ENCODE measurements at regions not wholly inside any gene's neighbourhood (a gene's known extent, or its start where the extent isn't known, plus 50 kb on each side); places are given as distances from the start of the nearest gene placed in this dataset.

GRCh38 chr7:131909151-131909768 is 352.8 kb upstream of the PODXL start:
- peak overlapping the region; percentile 65 for H3K4me3 Mint-ChIP-seq (ENCODE audit: unreplicated experiment)
- H3K36me3 Mint-ChIP-seq (ENCODE audit: low read depth, unreplicated experiment): peaks cover 1% of the 10 kb centered on the region
- H2AFZ ChIP-seq (ENCODE audit: low read depth, low read length): peak overlapping the region; percentile 56
- H4K20me1 ChIP-seq (ENCODE audit: insufficient read depth, low read length): no peaks in the 10 kb centered on the region
- H3K9me3 ChIP-seq (ENCODE audit: insufficient read depth, low read depth, low read length): no peaks in the 10 kb centered on the region
- peak overlapping the region; percentile 77 for H3K4me2 ChIP-seq (ENCODE audit: low read length)
- no peaks in the 10 kb centered on the region for H3K79me2 ChIP-seq (ENCODE audit: insufficient read depth, low read length)
- peaks cover 7% of the 10 kb centered on the region for H3K27me3 ChIP-seq (ENCODE audit: insufficient read depth, low read length)
- no peaks in the 10 kb centered on the region for H3K4me1 ChIP-seq (ENCODE audit: insufficient read depth, low read length)
- H3K4me3 ChIP-seq (ENCODE audit: insufficient read depth, low read depth, low read length): peak overlapping the region; percentile 23
- TF ChIP-seq EZH2 (IDR thresholded peaks at IDR 0.05; ENCODE audit: insufficient read depth, low read length): no peak
- TF ChIP-seq CTCF (IDR thresholded peaks at IDR 0.05; ENCODE audit: insufficient read depth, low read depth, low read length): no peak
- peaks cover 24% of the 10 kb centered on the region for H3K9me3 Mint-ChIP-seq (ENCODE audit: unreplicated experiment)
- DNase-seq (ENCODE audit: low read depth) (no peak), FAIRE-seq (no peak)
- H3K27me3 Mint-ChIP-seq (ENCODE audit: low read depth, unreplicated experiment): peaks cover 84% of the 10 kb centered on the region
- H3K9ac ChIP-seq (ENCODE audit: low read length): no peak overlapping the region
- no peak overlapping the region for H3K27ac ChIP-seq (ENCODE audit: low read depth, low read length)
- H3K4me1 Mint-ChIP-seq (ENCODE audit: low read depth, unreplicated experiment): no peaks in the 10 kb centered on the region
- H3K27ac Mint-ChIP-seq (ENCODE audit: unreplicated experiment): no peak overlapping the region
- H3K36me3 ChIP-seq (ENCODE audit: insufficient read depth, low read length): no peaks in the 10 kb centered on the region

GRCh38 chr7:131908714-131909113 is 352.3 kb upstream of the PODXL start:
- TF ChIP-seq EZH2 (IDR thresholded peaks at IDR 0.05; ENCODE audit: insufficient read depth, low read length) (no peak), CTCF (IDR thresholded peaks at IDR 0.05; ENCODE audit: insufficient read depth, low read depth, low read length) (no peak)
- H3K4me2 ChIP-seq (ENCODE audit: low read length): peak overlapping the region; percentile 77
- H3K36me3 ChIP-seq (ENCODE audit: insufficient read depth, low read length): no peaks in the 10 kb centered on the region
- no peak overlapping the region for H2AFZ ChIP-seq (ENCODE audit: low read depth, low read length)
- no peaks in the 10 kb centered on the region for H4K20me1 ChIP-seq (ENCODE audit: insufficient read depth, low read length)
- H3K9ac ChIP-seq (ENCODE audit: low read length): no peak overlapping the region
- Mint-ChIP-seq H3K4me1 (ENCODE audit: low read depth, unreplicated experiment) (no peaks in the 10 kb centered on the region), H3K9me3 (ENCODE audit: unreplicated experiment) (peaks cover 24% of the 10 kb centered on the region), H3K36me3 (ENCODE audit: low read depth, unreplicated experiment) (peaks cover 1% of the 10 kb centered on the region), H3K27ac (ENCODE audit: unreplicated experiment) (no peak overlapping the region), H3K4me3 (ENCODE audit: unreplicated experiment) (peak overlapping the region; percentile 65), H3K27me3 (ENCODE audit: low read depth, unreplicated experiment) (peaks cover 85% of the 10 kb centered on the region)
- H3K4me1 ChIP-seq (ENCODE audit: insufficient read depth, low read length): no peaks in the 10 kb centered on the region
- no peak for FAIRE-seq
- no peak overlapping the region for H3K4me3 ChIP-seq (ENCODE audit: insufficient read depth, low read depth, low read length)
- no peak for DNase-seq (ENCODE audit: low read depth)
- H3K79me2 ChIP-seq (ENCODE audit: insufficient read depth, low read length): no peaks in the 10 kb centered on the region
- no peaks in the 10 kb centered on the region for H3K9me3 ChIP-seq (ENCODE audit: insufficient read depth, low read depth, low read length)
- H3K27me3 ChIP-seq (ENCODE audit: insufficient read depth, low read length): peaks cover 7% of the 10 kb centered on the region
- no peak overlapping the region for H3K27ac ChIP-seq (ENCODE audit: low read depth, low read length)

DNA sequence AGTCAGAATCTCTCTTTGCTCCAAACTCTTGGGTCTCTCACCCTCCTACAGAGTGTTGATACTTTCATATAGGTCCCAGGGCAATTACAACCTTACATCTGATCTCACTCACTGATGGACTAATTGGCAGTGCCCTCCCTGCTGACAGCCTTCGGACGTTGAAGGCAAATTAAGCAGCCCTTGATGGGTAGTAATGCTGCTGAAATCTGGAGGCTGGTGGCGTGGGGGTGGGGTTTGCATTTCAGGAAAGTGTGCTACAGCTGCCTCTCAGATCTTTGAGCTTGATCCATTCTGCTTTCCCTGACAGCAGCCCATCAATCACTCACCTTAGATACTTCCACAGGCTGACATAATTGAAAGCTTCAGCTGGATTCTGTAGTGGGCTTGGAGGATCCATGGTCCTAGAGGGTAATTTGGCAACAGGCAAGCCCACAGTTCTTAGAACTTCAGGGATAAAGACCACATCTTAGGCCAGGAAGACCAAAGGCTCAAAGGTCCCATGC is 349.1 kb upstream of the PODXL start:
- Mint-ChIP-seq H3K4me3 (ENCODE audit: unreplicated experiment) (no peak overlapping the region), H3K9me3 (ENCODE audit: unreplicated experiment) (peaks cover 17% of the 10 kb centered on the region), H3K27ac (ENCODE audit: unreplicated experiment) (no peak overlapping the region), H3K4me1 (ENCODE audit: low read depth, unreplicated experiment) (no peaks in the 10 kb centered on the region), H3K27me3 (ENCODE audit: low read depth, unreplicated experiment) (peaks cover 59% of the 10 kb centered on the region), H3K36me3 (ENCODE audit: low read depth, unreplicated experiment) (peaks cover 4% of the 10 kb centered on the region)
- Histone ChIP-seq H3K4me3 (ENCODE audit: insufficient read depth, low read depth, low read length) (no peak overlapping the region), H3K9ac (ENCODE audit: low read length) (no peak overlapping the region), H3K4me2 (ENCODE audit: low read length) (no peak overlapping the region), H3K9me3 (ENCODE audit: insufficient read depth, low read depth, low read length) (peaks cover 3% of the 10 kb centered on the region), H2AFZ (ENCODE audit: low read depth, low read length) (no peak overlapping the region), H3K27me3 (ENCODE audit: insufficient read depth, low read length) (peaks cover 7% of the 10 kb centered on the region), H3K4me1 (ENCODE audit: insufficient read depth, low read length) (no peaks in the 10 kb centered on the region), H3K36me3 (ENCODE audit: insufficient read depth, low read length) (no peaks in the 10 kb centered on the region), H4K20me1 (ENCODE audit: insufficient read depth, low read length) (no peaks in the 10 kb centered on the region), H3K27ac (ENCODE audit: low read depth, low read length) (no peak overlapping the region), H3K79me2 (ENCODE audit: insufficient read depth, low read length) (no peaks in the 10 kb centered on the region)
- no peak for DNase-seq (ENCODE audit: low read depth)
- no peak for TF ChIP-seq CTCF (IDR thresholded peaks at IDR 0.05; ENCODE audit: insufficient read depth, low read depth, low read length)
- TF ChIP-seq EZH2 (IDR thresholded peaks at IDR 0.05; ENCODE audit: insufficient read depth, low read length): no peak
- no peak for FAIRE-seq

Measured in astrocyte (in vitro differentiated cells and primary cell).